Ammon's horn (tissue), 1 donor: ENCODE measurements at regions not wholly inside any gene's neighbourhood (a gene's known extent, or its start where the extent isn't known, plus 50 kb on each side); places are given as distances from the start of the nearest gene placed in this dataset.
"Not testable (repeated sequence)": the region's sequence is repeated elsewhere in the genome, so short reads cannot be mapped to it uniquely, and the experiment has no call there.

ENCODE experiments used
- DNase-seq: peaks from one replicate; pipeline ENCODE4 v3.0.0-alpha.2; 2016; ENCODE audit warnings: low spot score

DNA sequence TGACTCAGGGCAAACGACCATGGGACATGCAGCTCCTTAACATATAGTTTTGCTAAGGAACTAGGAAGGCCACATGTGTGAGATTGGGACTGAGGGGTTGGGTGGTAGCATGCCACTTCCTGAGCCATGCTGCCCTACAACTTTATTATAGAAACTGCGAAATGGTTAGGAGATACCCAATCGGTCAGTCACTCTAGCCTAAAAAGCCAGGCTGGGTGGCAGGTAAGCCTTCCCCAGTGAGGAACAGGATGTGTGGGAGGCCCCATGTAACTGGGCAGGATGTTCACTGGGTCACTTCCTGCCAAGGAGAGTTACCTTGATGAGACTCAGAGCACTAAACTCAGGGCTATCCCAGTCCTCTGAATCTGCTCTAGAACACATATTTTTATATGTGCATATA is 123.5 kb downstream of the MAP3K7 start:
- DNase-seq: no peak

DNA sequence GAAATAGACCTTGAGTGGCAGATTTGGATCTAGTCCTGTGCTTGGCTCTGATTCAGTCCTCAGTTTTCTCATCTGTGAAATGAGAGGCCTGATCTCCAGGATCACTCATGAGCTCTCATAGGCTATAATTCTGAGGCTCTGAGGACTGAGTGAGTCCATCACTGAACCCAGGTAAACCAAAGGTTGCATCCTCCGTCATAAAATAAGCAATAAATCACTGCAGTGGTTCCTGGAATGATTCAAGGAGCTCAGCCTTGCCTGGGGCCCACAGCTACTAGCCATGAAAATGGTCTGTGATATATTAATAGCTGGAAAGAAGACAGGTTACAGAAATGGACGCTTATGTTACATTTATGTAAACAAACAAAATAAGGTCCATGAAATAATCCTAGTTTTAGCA is 124.8 kb downstream of the MAP3K7 start:
- no peak for DNase-seq

DNA sequence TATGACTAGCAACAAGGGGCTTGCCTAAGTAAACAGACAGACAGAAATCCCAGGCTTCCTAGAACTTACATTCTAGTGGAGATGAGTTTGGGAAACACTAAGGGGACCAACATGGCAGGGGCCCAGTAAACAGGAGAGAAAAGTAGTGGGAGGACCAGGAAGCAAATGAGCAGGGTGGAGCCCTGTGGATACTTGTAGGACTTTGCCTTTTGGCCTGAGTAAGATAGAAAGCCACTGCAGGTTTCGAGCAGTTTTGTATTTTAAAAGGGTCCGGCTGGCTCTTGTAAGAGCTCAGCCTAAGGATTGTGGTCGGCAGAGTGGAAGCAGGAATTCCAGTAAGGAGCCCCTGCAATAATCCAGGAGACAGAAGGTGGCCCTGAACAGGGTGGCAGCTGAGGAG is 125.5 kb downstream of the MAP3K7 start:
- no peak for DNase-seq

DNA sequence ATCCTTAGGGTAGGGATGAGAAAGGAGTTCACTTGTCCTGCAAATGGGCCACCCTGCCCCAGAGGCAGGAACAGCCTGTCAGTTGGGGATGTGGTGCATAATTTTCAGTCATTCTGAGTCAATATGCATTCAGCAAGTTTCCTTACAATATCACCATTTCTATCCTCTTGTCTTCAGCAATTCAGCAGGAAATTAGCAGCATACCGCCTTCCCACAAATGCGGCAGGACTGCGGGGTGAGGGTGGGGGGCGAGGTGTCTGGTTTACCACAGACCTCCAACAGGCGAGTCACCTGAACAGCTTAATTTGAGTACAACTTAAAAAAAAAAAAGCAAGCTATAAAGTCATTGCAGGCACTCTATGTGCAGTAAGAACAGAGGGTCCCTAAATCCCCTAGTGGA is 126.8 kb downstream of the MAP3K7 start:
- no peak for DNase-seq

DNA sequence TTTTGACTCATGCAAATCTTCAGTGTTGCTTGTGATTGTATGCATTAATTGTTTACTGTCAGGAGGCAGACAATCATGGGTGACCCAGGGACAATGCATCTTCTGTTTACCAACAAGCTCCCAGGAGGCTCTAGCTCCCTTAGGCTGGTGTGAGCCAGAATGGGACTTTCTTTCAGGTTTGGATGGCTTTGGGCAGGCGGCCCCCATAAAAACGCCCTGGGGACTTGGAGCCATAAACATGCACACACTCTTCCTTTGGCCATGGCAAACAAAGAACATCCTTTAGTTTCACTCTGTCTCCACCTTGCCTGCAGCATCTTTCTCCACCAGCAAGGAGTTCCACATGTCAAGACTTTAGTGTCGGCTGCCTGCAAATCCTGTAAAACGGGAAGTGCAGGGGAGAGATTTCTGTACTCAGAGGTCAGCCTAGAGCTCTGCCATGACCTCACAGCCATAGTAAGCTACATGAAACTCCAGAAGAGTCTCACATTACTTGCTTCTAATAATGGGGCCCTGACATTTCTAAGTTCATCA is 127.6 kb downstream of the MAP3K7 start:
- DNase-seq: no peak

DNA sequence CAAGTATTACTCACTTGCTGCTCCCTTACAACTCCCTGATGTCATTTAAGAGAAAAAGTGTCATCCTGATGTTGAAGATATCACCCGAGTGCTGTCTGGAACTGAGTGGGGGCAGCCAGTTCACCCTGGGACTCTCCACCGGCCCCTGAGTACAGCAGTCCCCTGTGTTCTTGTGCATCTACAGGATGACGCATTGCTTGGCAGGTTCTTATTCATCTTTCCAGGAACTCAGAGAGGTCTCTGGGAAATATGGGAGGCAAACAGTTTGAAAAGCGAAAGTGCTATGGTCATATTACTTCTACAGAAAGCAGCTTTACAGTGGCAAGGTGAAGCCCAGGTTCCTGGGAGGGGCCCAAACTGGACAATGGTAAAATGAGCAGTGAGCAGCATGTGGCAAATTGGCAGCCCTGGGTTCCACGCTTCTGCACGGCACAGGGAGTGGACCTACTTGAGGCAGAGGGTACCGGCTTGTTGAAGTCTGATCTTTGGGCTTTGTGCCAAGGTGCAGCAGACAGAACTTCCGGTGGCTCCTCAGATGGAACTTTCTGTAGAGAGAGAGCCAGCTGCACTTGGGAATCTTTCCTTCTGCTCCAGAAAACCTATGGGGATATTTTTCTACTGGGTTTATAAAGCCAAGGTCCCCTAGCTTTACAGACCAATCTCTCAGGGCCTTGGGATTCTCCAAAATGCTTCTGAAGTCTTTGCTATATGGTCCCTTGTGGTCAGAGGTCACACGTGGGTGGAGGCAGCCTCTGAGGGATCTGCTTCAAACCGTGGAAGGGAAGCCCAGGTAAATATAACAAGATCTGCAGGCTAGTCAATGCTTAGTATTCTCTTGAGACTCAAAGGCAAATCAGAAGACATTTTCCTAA is 128.3 kb downstream of the MAP3K7 start:
- DNase-seq: no peak

DNA sequence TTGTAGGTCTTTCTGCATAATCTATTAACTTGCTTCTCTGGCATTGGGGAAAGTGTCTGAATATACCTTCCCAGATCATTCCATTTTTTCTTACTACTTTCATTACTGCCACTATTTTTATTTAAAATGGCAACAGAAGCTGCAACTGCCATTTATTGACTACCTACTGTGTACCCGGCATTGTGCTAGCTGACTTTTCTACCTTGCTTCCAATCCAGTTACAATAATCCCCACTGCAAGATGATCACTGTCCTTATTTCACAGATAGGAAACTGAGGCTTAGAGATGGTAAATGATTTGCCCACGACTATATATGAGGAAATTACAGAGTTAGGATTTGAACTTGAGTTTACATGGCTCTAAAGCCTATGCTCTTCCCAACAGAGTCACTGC is 129.0 kb downstream of the MAP3K7 start:
- DNase-seq: no peak

DNA sequence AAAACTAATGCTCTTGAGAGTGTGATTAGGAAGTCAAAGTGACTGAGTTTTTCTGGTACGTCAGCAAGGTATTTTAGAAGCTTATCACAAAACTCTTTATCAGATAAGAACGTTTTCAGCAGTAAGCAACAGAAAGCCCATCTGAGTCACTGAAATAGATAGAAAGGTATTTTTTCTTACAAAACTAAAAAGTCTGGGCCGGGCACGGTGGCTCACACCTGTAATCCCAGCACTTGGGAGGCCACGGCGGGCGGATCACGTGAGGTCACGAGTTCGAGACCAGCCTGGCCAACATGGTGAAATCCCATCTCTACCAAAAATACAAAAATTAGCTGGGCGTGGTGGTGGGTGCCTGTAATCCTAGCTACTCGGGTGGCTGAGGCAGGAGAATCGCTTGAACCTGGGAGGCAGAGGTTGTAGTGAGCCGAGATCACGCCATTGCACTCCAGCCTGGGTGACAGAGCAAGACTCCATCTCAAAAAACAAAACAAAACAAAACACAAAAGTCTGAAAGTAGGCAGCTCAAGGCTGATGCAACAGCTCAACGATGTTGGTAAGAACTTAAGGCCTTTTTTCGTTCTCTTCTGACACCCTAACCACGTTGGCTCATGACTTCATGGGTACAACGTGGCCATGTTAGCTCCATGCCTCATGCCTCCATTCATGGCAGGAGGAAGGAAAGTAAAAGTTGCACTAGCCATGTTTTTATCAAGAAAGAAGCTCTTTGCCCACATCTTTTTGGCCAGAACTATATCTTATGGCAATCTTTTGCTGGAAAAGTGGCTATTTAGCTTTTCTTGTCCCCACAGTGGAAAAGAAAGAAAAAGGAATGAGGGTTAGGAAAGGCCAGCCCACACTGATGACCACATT is 129.6 kb downstream of the MAP3K7 start:
- not testable (repeated sequence) for DNase-seq

DNA sequence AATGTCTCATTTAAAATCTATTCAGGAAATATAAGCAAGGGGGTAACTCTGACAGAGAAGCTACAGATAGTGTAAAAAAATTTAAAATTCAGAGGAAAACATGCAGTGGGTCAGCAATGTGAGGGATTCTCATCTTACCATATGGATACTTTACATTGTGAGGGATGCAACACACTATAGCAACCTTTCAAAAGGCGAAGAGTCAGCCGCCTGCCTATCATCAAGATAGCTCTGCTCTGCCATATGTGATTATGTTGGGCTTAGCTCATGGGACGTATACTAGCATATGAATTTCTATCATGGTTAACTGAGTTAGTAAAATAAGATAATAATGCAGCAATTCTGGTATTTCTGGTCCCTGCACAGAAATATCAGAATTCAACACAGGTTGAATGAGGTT is 130.9 kb downstream of the MAP3K7 start:
- DNase-seq: no peak

DNA sequence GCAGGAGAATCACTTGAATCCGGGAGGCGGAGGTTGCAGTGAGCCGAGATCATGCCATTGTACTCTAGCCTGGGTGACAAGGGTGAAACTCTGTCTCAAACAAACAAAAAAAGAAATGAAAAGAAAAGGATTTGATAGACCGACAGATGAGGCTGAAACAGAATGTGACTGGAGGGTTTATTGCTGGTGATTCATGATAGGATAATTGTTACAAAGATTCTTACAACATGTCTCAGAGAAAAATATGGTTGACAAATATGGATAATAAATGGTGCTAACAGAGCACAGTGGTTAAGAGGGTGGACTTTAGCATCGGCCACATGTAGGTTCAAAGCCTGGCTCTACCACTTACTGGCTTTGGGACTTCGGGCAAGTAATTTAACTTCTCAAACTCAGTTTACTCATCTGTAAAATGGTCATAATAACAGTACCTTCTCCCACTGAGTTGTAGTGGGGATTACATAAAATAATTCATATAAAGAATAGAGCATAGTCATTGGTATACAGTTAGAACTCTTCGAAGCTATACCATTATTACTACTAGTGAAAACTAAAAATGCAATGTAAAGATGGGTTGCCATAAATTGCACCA is 131.9 kb downstream of the MAP3K7 start:
- DNase-seq: no peak

DNA sequence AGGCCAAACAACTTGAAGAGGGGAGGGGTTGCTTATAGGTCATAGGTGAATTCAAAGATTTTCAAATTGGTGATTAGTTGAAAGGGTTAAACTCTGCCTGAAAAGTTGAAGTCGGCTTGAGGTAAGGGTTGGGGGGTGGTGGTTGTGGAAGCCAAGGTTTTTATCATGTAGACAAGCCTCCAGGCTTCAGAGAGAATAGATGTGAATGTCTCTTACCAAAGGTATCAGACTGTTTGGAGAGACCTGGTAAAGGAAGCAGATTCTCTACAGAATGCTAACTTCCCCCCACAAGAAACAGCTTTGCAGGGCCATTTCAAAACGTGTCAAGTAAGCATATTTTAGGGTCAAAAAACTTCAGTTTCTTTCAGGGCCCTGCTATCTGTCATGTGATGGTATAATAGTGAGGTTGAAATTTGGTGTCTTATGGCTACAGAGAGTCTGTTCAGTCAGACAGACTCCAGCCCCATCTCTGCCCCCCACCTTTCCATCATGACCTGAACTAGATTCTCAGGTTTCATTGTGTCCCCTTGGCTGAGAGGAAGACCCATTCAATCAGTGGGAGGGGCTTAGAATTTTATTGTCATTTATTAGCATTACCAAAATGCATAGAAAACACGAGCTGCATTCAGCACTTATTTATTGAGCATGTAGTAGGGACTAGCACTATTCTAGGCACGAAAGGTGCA is 136.5 kb downstream of the MAP3K7 start:
- no peak for DNase-seq

DNA sequence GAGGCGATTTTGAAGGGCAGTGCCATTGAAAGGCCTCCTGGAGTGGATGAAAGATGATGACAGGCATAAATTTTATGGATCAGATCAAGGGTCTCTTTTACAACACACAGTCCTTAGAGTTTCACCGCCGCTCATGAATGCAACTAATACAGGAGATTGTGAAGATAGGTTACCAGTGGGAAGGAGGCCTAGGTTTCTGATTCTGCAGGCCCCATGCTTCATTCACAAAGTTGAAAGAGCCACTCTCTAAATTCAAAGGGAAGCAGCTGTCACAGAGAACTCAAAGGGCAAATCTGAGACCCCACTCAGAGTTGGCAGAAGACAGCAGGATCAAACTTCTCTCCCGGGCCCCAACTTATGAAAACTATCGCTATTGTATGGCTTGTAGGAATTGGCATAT is 137.6 kb downstream of the MAP3K7 start:
- DNase-seq: no peak

DNA sequence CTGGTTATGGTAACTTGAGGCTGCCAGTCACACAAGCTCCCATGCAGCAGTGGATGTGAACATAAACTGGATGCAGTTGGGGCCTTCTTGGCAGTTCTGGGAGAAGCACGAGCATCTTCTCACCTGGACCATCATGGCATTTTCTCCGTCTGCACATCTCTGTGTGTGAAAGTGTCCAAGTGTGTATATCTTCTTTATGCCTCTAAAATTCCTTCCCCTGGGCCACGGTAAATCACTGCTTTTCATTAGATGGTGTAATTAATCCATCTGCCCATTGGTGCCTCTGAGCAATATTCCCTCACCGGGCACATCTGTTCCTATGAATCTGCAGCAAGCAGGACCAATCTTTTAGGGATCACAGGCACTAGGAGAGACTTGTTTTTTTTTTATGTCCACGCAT is 138.0 kb downstream of the MAP3K7 start:
- no peak for DNase-seq

DNA sequence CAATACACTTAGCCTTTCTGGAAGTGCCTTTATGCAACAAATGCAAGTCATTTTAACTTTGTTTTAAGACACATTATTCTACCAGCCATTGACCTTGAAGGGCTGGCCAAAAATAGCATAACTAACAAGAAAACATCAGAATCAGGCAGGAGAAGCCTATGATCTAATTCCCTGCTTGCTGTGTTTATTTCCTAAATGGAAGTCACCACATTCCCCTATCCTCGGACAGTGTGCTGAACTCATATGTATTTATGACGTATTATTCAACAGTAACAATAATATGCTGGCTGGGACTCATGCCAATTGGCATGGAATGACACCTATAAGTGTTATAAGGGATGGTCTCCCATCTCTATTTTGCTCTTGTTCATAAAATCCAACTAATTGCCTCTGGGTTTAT is 140.7 kb downstream of the MAP3K7 start:
- DNase-seq: no peak

DNA sequence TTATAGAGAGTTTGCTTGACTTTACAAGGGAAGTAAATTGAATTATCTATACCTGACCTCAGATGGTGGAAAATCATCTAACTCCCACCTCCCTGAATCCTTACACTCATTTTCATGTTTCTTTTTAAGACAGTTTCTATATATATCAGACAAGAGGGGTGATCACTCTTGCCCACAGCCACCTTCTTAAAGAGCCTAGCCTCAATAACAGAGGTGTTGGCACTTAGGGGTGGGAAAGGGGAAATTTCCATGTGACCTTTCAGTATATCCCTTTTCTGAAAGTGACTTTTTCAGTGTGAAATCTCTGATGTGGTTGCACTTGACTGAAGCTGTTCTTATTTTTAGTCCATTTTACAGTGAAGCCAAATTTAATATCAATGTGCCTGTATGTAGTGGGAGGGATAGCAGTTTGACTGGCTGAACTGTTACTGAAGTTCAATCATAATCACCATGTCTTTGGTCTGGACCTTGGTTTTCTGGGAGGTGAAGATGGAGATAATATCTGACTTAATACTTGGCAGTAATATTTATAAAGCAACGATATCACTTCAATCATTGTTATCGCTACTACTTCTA is 141.3 kb downstream of the MAP3K7 start:
- DNase-seq: no peak

DNA sequence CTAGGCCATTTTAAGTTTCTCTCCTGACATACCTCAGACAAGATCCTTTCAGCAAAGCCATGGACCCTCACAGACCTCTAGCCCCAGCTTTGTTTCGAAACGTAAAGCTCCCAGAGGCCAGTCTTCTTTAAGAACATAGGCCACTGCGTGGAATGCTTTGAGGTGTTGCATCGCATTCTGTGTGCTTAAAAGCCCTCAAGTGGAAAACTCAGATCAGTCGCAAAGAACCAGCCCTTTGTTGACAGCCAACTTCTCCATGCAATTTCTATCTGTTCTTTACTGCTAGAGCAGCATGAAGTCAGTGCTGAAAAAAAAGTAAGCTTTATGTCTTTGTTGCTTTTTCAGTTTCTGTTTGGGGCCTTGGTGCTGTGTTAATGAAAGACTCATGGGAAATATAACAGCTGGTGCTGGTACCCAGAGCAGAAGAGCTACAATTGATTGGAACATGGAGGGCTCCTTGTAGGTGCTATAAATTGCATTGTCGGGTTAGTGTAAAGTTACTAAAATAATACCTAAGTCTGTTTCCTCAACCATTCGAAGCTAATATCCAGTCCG is 142.6 kb downstream of the MAP3K7 start:
- no peak for DNase-seq

DNA sequence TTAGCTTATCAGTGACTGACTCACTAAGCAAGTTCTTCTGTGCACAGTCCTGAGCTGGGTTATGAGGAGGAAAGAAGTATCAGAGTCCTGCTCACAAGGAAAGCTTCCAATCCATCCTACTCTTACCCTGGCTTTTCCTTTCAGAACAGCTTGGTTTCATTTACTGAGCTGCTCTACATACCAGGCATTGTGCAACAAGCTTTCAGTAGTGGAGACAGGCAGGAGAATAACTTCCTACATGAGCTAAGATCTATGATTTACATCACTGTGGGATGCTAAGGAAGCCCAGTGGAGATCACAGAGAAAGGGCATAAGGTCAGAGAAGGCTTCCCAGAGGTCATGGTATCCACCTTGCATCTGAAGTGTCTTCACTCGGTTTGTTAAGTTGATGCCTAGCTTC is 144.5 kb downstream of the MAP3K7 start:
- no peak for DNase-seq

DNA sequence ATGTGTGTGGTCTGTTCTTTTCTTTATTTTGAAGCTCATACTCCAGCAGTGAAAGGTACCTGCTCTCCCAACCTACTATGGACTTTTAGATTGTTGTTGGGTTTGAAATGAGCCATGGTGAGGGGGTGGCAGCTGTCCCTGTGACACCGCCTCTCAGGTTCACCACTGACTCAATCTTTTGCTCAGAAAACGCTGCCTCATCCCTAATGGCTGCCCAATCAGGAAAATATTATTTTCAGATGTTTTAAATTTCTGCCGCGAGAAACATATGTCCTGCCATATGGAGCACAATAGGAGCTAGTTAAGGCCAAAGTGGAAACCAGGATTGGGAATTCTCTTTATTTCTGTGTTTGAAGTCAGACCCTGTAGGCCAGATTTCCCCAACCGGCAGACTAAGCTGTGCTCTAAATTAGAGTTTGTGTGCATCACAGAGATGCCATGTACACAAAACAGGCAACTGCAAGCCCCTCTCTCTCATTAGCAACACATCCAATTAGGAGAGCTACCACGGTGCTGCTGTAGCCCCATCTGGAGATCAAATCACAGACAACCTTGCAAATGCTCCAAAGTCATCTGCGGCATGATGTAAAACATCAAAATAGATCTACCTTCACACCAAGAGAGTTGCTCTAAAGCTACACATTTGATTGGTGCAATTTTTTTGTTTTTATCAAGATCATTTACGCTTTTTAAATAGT is 144.1 kb upstream of the BACH2 start:
- no peak for DNase-seq

DNA sequence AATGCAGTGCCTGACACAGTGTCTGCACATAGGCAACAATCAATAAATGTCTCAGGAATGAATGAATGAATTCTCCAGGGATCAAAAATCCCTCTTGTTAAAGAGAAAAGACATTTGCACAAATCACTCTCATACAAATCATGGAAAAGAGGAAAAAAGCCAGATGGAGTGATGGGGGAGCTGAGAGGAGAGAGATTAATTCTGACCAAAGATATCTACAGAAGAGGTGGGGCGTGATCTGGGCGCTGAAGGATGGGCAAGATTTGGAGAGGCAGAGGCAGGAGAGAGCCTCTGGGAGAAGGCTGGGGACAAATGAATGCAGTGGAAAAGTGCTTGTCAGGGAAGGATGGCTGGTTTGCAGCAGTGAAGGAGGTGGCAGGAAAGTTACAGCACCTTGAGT is 142.9 kb upstream of the BACH2 start:
- DNase-seq: no peak

DNA sequence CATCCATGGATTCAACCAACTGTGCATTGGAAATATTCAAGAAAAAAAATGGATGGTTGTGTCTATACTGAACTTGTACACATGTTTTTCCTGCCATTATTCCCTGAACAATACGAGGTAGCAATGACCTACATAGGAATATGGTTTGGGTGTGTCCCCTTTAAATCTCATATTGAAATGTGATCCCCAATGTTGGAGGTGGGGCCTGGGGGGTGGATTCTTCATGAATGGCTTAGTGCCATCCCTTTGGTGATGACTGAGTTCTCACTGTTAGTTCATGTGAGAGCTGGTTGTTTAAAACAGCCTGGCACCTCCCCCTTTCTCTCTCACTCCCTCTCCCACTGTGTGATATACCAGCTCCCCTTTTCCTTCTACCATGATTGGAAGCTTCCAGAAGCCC is 139.8 kb upstream of the BACH2 start:
- no peak for DNase-seq
